H1 (cell line): ENCODE measurements at regions not wholly inside any gene's neighbourhood (a gene's known extent, or its start where the extent isn't known, plus 50 kb on each side); places are given as distances from the start of the nearest gene placed in this dataset.

ENCODE experiments used
- CTCF ChIA-PET: fragments of 300-600 bp; sonication (Branson Sonifier 250); formaldehyde crosslinking; loops from one replicate; lab custom pipeline; 2021; ENCODE audit not compliant: partially characterized antibody; lab: Charles Lee
- POLR2A ChIA-PET: fragments of 300-600 bp; sonication (Branson Sonifier 250); formaldehyde crosslinking; loops from one replicate; lab custom pipeline; 2021; ENCODE audit warnings: inconsistent platforms; ENCODE audit not compliant: partially characterized antibody; lab: Charles Lee
- DNase-seq, 2 experiments: peaks; one replicate each; pipeline versions ENCODE4 v3.0.0 to v3.0.0-alpha.2; 2010 to 2022; ENCODE audit warnings: low spot score in 2 of 2, low read depth in 1 of 2, mixed read lengths in 1 of 2
- FAIRE-seq: peaks from 2 replicates; lab custom pipeline; 2011; peaks lifted over from hg19 to GRCh38; lab: Jason Lieb, UNC
- H2AFZ ChIP-seq: 2 replicates; pipeline ENCODE4 v1.8.1; 2012; ENCODE audit warnings: low read length, inconsistent platforms
- H2AK5ac ChIP-seq: 2 replicates; pipeline ENCODE4 v1.6.1; 2013; ENCODE audit warnings: low read depth, low read length
- H2BK120ac ChIP-seq: replicated peaks from 2 replicates; pipeline ENCODE3; 2013; ENCODE audit warnings: low read depth, low read length, inconsistent platforms
- H2BK12ac ChIP-seq: 2 replicates; pipeline ENCODE4 v1.6.1; 2013; ENCODE audit warnings: low read depth, low read length
- H2BK15ac ChIP-seq: 2 replicates; pipeline ENCODE4 v1.6.1; 2013; ENCODE audit warnings: low read length
- H2BK20ac ChIP-seq: 2 replicates; pipeline ENCODE4 v1.6.1; 2013; ENCODE audit warnings: low read length
- H2BK5ac ChIP-seq: 2 replicates; pipeline ENCODE4 v1.6.1; 2013; ENCODE audit warnings: low read depth, low read length
- H3K14ac ChIP-seq: 2 replicates; pipeline ENCODE4 v1.6.1; 2013; ENCODE audit warnings: inconsistent platforms; ENCODE audit not compliant: insufficient read length
- H3K18ac ChIP-seq: 2 replicates; pipeline ENCODE4 v1.6.1; 2013; ENCODE audit warnings: low read length; ENCODE audit errors: extremely low read depth
- H3K23ac ChIP-seq: 2 replicates; pipeline ENCODE4 v1.6.1; 2013; ENCODE audit warnings: inconsistent platforms; ENCODE audit not compliant: insufficient read length
- H3K23me2 ChIP-seq: 2 replicates; pipeline ENCODE4 v1.6.1; 2013; ENCODE audit warnings: low read depth, low read length
- H3K27ac ChIP-seq: 2 replicates; pipeline ENCODE4 v1.6.1; 2011; ENCODE audit warnings: low read depth, low read length, inconsistent platforms
- H3K27me3 ChIP-seq, 4 experiments: replicated peaks in 1 of 4; 1 replicate in 1 of 4; 2 replicates in 3 of 4; pipeline versions ENCODE4 v1.6.1 to v1.8.1; 2011 to 2013; ENCODE audit warnings: low read length in 3 of 4, mild to moderate bottlenecking in 3 of 4, inconsistent platforms in 2 of 4, mixed read lengths in 2 of 4, moderate library complexity in 1 of 4; ENCODE audit not compliant: control insufficient read depth in 3 of 4, insufficient read depth in 3 of 4; ENCODE audit errors: extremely low read depth in 1 of 4
- H3K36me3 ChIP-seq, 4 experiments: 2 replicates each; pipeline versions ENCODE4 v1.6.1 to v1.8.1; 2011 to 2013; ENCODE audit warnings: mild to moderate bottlenecking in 4 of 4, low read length in 3 of 4, moderate library complexity in 2 of 4, control low read depth in 1 of 4, inconsistent platforms in 1 of 4; ENCODE audit not compliant: insufficient read depth in 4 of 4, control insufficient read depth in 2 of 4
- H3K4ac ChIP-seq: replicated peaks from 2 replicates; pipeline ENCODE3; 2013; ENCODE audit warnings: low read length, low read depth, mixed read lengths, inconsistent platforms; ENCODE audit not compliant: insufficient read length
- H3K4me1 ChIP-seq, 4 experiments: replicated peaks in 1 of 4; 1 replicate in 1 of 4; 2 replicates in 3 of 4; pipeline versions ENCODE4 v1.6.1 to v1.8.1; 2011 to 2013; ENCODE audit warnings: low read length in 3 of 4, inconsistent platforms in 2 of 4, mixed read lengths in 1 of 4; ENCODE audit not compliant: insufficient read depth in 4 of 4, control insufficient read depth in 3 of 4
- H3K4me2 ChIP-seq, 2 experiments: 2 replicates each; pipeline versions ENCODE4 v1.6.1 to v1.8.1; 2011 to 2013; ENCODE audit warnings: low read depth in 2 of 2, low read length in 2 of 2, control low read depth in 1 of 2, inconsistent platforms in 1 of 2, mild to moderate bottlenecking in 1 of 2; ENCODE audit not compliant: insufficient read depth in 1 of 2
- H3K4me3 ChIP-seq, 4 experiments: fragments of 200-600, 300-600 bp in 1 of 4; sonication (generic), shearing (Covaris generic), sonication (Bioruptor Twin) in 1 of 4; 2 replicates each; pipeline versions ENCODE4 v1.5.1 to v1.8.1; 2011 to 2016; ENCODE audit warnings: low read length in 4 of 4, low read depth in 3 of 4, control low read depth in 2 of 4, inconsistent platforms in 2 of 4, mild to moderate bottlenecking in 2 of 4, mixed read lengths in 1 of 4, moderate library complexity in 1 of 4; ENCODE audit not compliant: insufficient read depth in 2 of 4; ENCODE audit errors: extremely low read depth in 1 of 4
- H3K56ac ChIP-seq: replicated peaks from 2 replicates; pipeline ENCODE3; 2013; ENCODE audit warnings: low read depth, mild to moderate bottlenecking, mixed read lengths, low read length, inconsistent platforms; ENCODE audit not compliant: insufficient read length
- H3K79me1 ChIP-seq: 2 replicates; pipeline ENCODE4 v1.6.1; 2013; ENCODE audit warnings: low read depth, low read length, control low read depth
- H3K79me2 ChIP-seq, 2 experiments: 2 replicates each; pipeline versions ENCODE4 v1.6.1 to v1.8.1; 2012 to 2013; ENCODE audit warnings: low read length in 2 of 2, mild to moderate bottlenecking in 2 of 2, inconsistent platforms in 1 of 2; ENCODE audit not compliant: insufficient read depth in 2 of 2, control insufficient read depth in 1 of 2
- H3K9ac ChIP-seq, 4 experiments: replicated peaks in 1 of 4; 1 replicate in 1 of 4; 2 replicates in 3 of 4; pipeline versions ENCODE4 v1.6.1 to v1.8.1; 2011 to 2013; ENCODE audit warnings: low read depth in 3 of 4, low read length in 3 of 4, control low read depth in 2 of 4, mild to moderate bottlenecking in 2 of 4, moderate library complexity in 2 of 4, inconsistent platforms in 1 of 4; ENCODE audit errors: extremely low read depth in 1 of 4
- H3K9me3 ChIP-seq, 2 experiments: 2 replicates each; pipeline versions ENCODE4 v1.6.1 to v1.8.1; 2012 to 2013; ENCODE audit warnings: mild to moderate bottlenecking in 2 of 2, moderate library complexity in 2 of 2, control low read depth in 1 of 2, inconsistent platforms in 1 of 2, low read depth in 1 of 2, low read length in 1 of 2, mixed read lengths in 1 of 2; ENCODE audit not compliant: insufficient read depth in 2 of 2
- H4K20me1 ChIP-seq, 2 experiments: replicated peaks in 1 of 2; 2 replicates each; pipeline versions ENCODE3 to v1.8.1; 2011 to 2013; ENCODE audit warnings: inconsistent platforms in 2 of 2, low read length in 2 of 2, mild to moderate bottlenecking in 1 of 2; ENCODE audit not compliant: insufficient read depth in 2 of 2, control insufficient read depth in 1 of 2
- H4K5ac ChIP-seq: 2 replicates; pipeline ENCODE4 v1.6.1; 2013; ENCODE audit warnings: low read length, low read depth, mixed read lengths, inconsistent platforms; ENCODE audit not compliant: insufficient read length
- H4K8ac ChIP-seq: 2 replicates; pipeline ENCODE4 v1.8.0; 2013; ENCODE audit warnings: mild to moderate bottlenecking, moderate library complexity, low read length, inconsistent platforms; ENCODE audit not compliant: insufficient read depth; ENCODE audit errors: extremely low read depth
- H4K91ac ChIP-seq: replicated peaks from 2 replicates; pipeline ENCODE3; 2013; ENCODE audit warnings: low read length, mixed read lengths, inconsistent platforms; ENCODE audit not compliant: insufficient read length
- BACH1 ChIP-seq: IDR thresholded peaks from 2 replicates; pipeline ENCODE4 v1.6.1; 2012; ENCODE audit warnings: low read length, improper control_type of control experiment
- CBX5 ChIP-seq: fragments of 300-800, 300-1000 bp; sonication (generic); IDR thresholded peaks from 2 replicates; pipeline ENCODE4 v1.7.1; 2016; ENCODE audit warnings: antibody characterized with exemption, low read length, low read depth
- PHF8 ChIP-seq: fragments of 200-600 bp; sonication (generic); conservative IDR thresholded peaks from 2 replicates; pipeline ENCODE4 v1.7.1; 2012; ENCODE audit warnings: low read depth, mild to moderate bottlenecking, inconsistent platforms, low read length, moderate library complexity
- POLR2AphosphoS5 ChIP-seq: IDR thresholded peaks from 2 replicates; pipeline ENCODE4 v1.6.1; 2011; ENCODE audit warnings: low read depth, low read length
- RAD21 ChIP-seq, 2 experiments: IDR thresholded peaks in 1 of 2; conservative IDR thresholded peaks in 1 of 2; 2 replicates each; pipeline ENCODE4 v1.6.1; 2011; ENCODE audit warnings: low read depth in 2 of 2, low read length in 2 of 2, improper control_type of control experiment in 1 of 2, inconsistent platforms in 1 of 2, mild to moderate bottlenecking in 1 of 2, moderate library complexity in 1 of 2
- RNF2 ChIP-seq: fragments of 200-900, 300-1000 bp; sonication (generic); IDR thresholded peaks from 2 replicates; pipeline ENCODE4 v1.7.1; 2016; ENCODE audit warnings: borderline replicate concordance, low read depth, mild to moderate bottlenecking, antibody characterized with exemption, low read length; ENCODE audit not compliant: poor library complexity, severe bottlenecking; ENCODE audit errors: missing control alignments
- SP1 ChIP-seq: IDR thresholded peaks from 2 replicates; pipeline ENCODE4 v1.6.1; 2011; ENCODE audit warnings: low read depth, low read length
- TBP ChIP-seq: IDR thresholded peaks from 2 replicates; pipeline ENCODE4 v1.6.1; 2011; ENCODE audit warnings: low read depth, low read length, improper control_type of control experiment
- WGBS, 2 experiments: shearing (Covaris generic) in 1 of 2; methylation state at CpG; one replicate each; pipeline versions ENCODE4 v1.1.6 to v1.1.7; 2013 to 2015; ENCODE audit warnings: low lambda C conversion rate in 2 of 2, mixed read lengths in 2 of 2, inconsistent platforms in 1 of 2, low coverage in 1 of 2, missing lambda C conversion rate in 1 of 2; ENCODE audit not compliant: insufficient replicate concordance in 2 of 2, insufficient coverage in 1 of 2, insufficient read length in 1 of 2; ENCODE audit errors: extremely low coverage in 1 of 2, missing lambda C conversion rate in 1 of 2; 5-methylcytosine and 5-hydroxymethylcytosine counted together
- TF ChIP-seq, protein P1 (sequence below): IDR thresholded peaks from 2 replicates; pipeline ENCODE4 v1.6.1; 2011; ENCODE audit warnings: low read depth, mild to moderate bottlenecking, low read length; ENCODE audit not compliant: insufficient read depth

- Histone ChIP-seq H3K9me3 (no peaks in the 10 kb centered on the region), H3K4ac (no peak overlapping the region), H3K4me3 (no peak overlapping the region), H3K79me1 (no peaks in the 10 kb centered on the region), H4K8ac (no peak overlapping the region), H3K23me2 (no peaks in the 10 kb centered on the region), H2AK5ac (no peak overlapping the region), H3K4me1 (no peaks in the 10 kb centered on the region), H2BK5ac (no peak overlapping the region), H3K27me3 (peaks cover 0 to 1% (median 0%) of the 10 kb centered on the region in 4 experiments; a peak in 1 of 7 replicates), H3K23ac (no peak overlapping the region), H4K20me1 (no peaks in the 10 kb centered on the region), H2BK120ac (no peak overlapping the region), H3K79me2 (no peaks in the 10 kb centered on the region), H3K36me3 (no peaks in the 10 kb centered on the region), H3K27ac (no peak overlapping the region), H2BK15ac (no peak overlapping the region), H2AFZ (no peak overlapping the region), H4K91ac (no peak overlapping the region), H3K18ac (no peak overlapping the region), H2BK12ac (no peak overlapping the region), H2BK20ac (no peak overlapping the region), H3K56ac (no peak overlapping the region), H3K4me2 (no peak overlapping the region), H4K5ac (no peak overlapping the region), H3K9ac (no peak overlapping the region), H3K14ac (no peak overlapping the region)
- CTCF ChIA-PET, result interaction anchor here (1.2 kb wide), 1 partner anchor 81 kb away, joined by 4 read pairs; no protein-coding TSS in a partner anchor
- POLR2A ChIA-PET, result no interaction called here
- FAIRE-seq (no peak), DNase-seq (no peak)
- 85% methylated on average over 1 of the region's 1 CpG; no CpG with 5 or more reads in 1 of the 2 experiments for WGBS, 2 experiments
- TF ChIP-seq RNF2 (no peak), PHF8 (no peak), POLR2AphosphoS5 (no peak), BACH1 (no peak), SP1 (no peak), CBX5 (no peak), RAD21 (IDR thresholded peaks at IDR 0.05 in 1 of 2, conservative IDR thresholded peaks at IDR 0.05 in 1 of 2; ENCODE audit: low read depth in 2 of 2, low read length in 2 of 2) (no peak), TBP (no peak)
- TF ChIP-seq, protein P1, sequence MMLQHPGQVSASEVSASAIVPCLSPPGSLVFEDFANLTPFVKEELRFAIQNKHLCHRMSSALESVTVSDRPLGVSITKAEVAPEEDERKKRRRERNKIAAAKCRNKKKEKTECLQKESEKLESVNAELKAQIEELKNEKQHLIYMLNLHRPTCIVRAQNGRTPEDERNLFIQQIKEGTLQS, result no peak
Measured at GRCh38 chr3:132119531-132119930, 84.7 kb upstream of the CPNE4 start.
